Keratinocyte (primary cell): ENCODE measurements at regions not wholly inside any gene's neighbourhood (a gene's known extent, or its start where the extent isn't known, plus 50 kb on each side); places are given as distances from the start of the nearest gene placed in this dataset.

Experiments
- CTCF ChIP-seq, 3 experiments: IDR thresholded peaks in 1 of 3; conservative IDR thresholded peaks in 1 of 3; optimal IDR thresholded peaks in 1 of 3; 2 replicates in 2 of 3; 3 replicates in 1 of 3; pipeline versions ENCODE3 to v1.5.1; 2011; ENCODE audit warnings: low read length in 3 of 3, mild to moderate bottlenecking in 3 of 3, moderate library complexity in 2 of 3, control low read depth in 1 of 3, inconsistent platforms in 1 of 3; ENCODE audit not compliant: insufficient read depth in 2 of 3; ENCODE audit errors: extremely low read depth in 1 of 3
- EZH2 ChIP-seq: IDR thresholded peaks from one replicate; pipeline ENCODE4 v1.6.1; 2012; ENCODE audit warnings: inconsistent platforms, mild to moderate bottlenecking, low read length, moderate library complexity

GRCh38 chr18:11379660-11380059, 229.7 kb upstream of the SLC35G4 start:
- TF ChIP-seq CTCF (optimal IDR thresholded peaks at IDR 0.05 in 1 of 3, IDR thresholded peaks at IDR 0.05 in 1 of 3, conservative IDR thresholded peaks at IDR 0.05 in 1 of 3; ENCODE audit: extremely low read depth in 1 of 3, insufficient read depth in 2 of 3, low read length in 3 of 3) (no peak), EZH2 (no peak)
